ENCODE measurements at regions not wholly inside any gene's neighbourhood (a gene's known extent, or its start where the extent isn't known, plus 50 kb on each side); places are given as distances from the start of the nearest gene placed in this dataset.

GRCh38 chr14:87503711-87504110, 489.3 kb downstream of the GALC start:
- no peak for DNase-seq

- no peak for DNase-seq
These were observed 495.7 kb downstream of the GALC start for GRCh38 chr14:87497301-87497700.

GRCh38 chr14:87494010-87494409, 499.0 kb downstream of the GALC start:
- DNase-seq, result no peak

- DNase-seq, result no peak
These were observed 500.4 kb downstream of the GALC start for GRCh38 chr14:87492561-87492960.

- DNase-seq, result no peak
These were observed 501.2 kb downstream of the GALC start for GRCh38 chr14:87491816-87492215.

- DNase-seq, result no peak
These were observed 503.7 kb downstream of the GALC start for GRCh38 chr14:87489196-87489819.

GRCh38 chr14:87483271-87484260, 509.4 kb downstream of the GALC start:
- DNase-seq, result no peak

- no peak for DNase-seq
These were observed 524.5 kb downstream of the GALC start for GRCh38 chr14:87468531-87468930.

GRCh38 chr14:87467578-87467977, 525.4 kb downstream of the GALC start:
- no peak for DNase-seq

- no peak for DNase-seq
These were observed 527.2 kb downstream of the GALC start for GRCh38 chr14:87465770-87466169.

GRCh38 chr14:87461704-87462103, 531.3 kb downstream of the GALC start:
- no peak for DNase-seq

- no peak for DNase-seq
These were observed 535.3 kb downstream of the GALC start for GRCh38 chr14:87457720-87458119.

GRCh38 chr14:87450193-87450592, 542.8 kb downstream of the GALC start:
- no peak for DNase-seq

GRCh38 chr14:87449016-87449415, 544.0 kb downstream of the GALC start:
- no peak for DNase-seq

GRCh38 chr14:87443787-87444186, 549.2 kb downstream of the GALC start:
- no peak for DNase-seq

GRCh38 chr14:87443039-87443438, 549.9 kb downstream of the GALC start:
- DNase-seq, result no peak

GRCh38 chr14:87437158-87437557, 555.8 kb downstream of the GALC start:
- no peak for DNase-seq

- no peak for DNase-seq
These were observed 558.3 kb downstream of the GALC start for GRCh38 chr14:87434680-87435079.

- no peak for DNase-seq
These were observed 559.0 kb downstream of the GALC start for GRCh38 chr14:87434011-87434410.

GRCh38 chr14:87432698-87433097, 560.3 kb downstream of the GALC start:
- no peak for DNase-seq

GRCh38 chr14:87430810-87431209, 562.2 kb downstream of the GALC start:
- DNase-seq, result no peak

GRCh38 chr14:87430214-87430613, 562.8 kb downstream of the GALC start:
- no peak for DNase-seq

GRCh38 chr14:87419925-87420324, 573.1 kb downstream of the GALC start:
- no peak for DNase-seq

GRCh38 chr14:87411370-87411769, 581.6 kb downstream of the GALC start:
- DNase-seq, result no peak
